GM12891 (cell line): ENCODE measurements at regions not wholly inside any gene's neighbourhood (a gene's known extent, or its start where the extent isn't known, plus 50 kb on each side); places are given as distances from the start of the nearest gene placed in this dataset.

Experiments used
- POLR2A ChIP-seq: IDR thresholded peaks from 2 replicates; pipeline ENCODE4 v1.6.1; 2011; ENCODE audit warnings: low read depth, low read length, control low read depth
- POLR2AphosphoS5 ChIP-seq: IDR thresholded peaks from 2 replicates; pipeline ENCODE4 v1.6.1; 2011; ENCODE audit warnings: low read depth, low read length, control low read depth
- TAF1 ChIP-seq: IDR thresholded peaks from 2 replicates; pipeline ENCODE4 v1.6.1; 2011; ENCODE audit warnings: low read depth, low read length, control low read depth

DNA sequence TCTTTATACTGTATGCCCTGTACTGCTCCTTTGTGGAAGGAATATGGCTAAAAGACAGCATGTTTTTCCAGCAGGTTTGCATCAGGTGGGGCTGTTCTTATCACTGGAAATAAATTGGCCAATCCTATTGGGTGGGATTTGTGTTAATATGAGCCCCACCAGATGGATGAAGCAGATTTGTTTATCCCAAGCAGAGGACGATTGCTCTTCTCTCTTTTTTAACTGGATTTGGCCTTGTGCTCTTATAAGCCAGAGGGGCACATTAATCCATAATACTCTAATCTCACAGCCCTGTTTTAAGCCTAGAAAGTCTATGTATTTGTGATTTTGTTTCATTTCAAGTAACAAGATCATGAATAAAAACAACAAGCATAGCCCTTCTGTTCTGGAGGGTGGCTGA, 240.1 kb upstream of the ADARB2 start:
- TF ChIP-seq POLR2A: no peak
- no peak for TF ChIP-seq TAF1
- no peak for TF ChIP-seq POLR2AphosphoS5
